Sigmoid colon (tissue), 4 donors: ENCODE measurements at regions not wholly inside any gene's neighbourhood (a gene's known extent, or its start where the extent isn't known, plus 50 kb on each side); places are given as distances from the start of the nearest gene placed in this dataset.

Experiments used
- CTCF ChIP-seq, 4 experiments: fragments of 450-650 bp in 3 of 4; fragments of 200-600 bp in 1 of 4; IDR thresholded peaks; one replicate each; pipeline ENCODE4 v1.5.1; 2016 to 2019; ENCODE audit warnings: antibody characterized with exemption in 4 of 4, mild to moderate bottlenecking in 3 of 4, moderate library complexity in 2 of 4
- EP300 ChIP-seq, 4 donors: sonication (generic); formaldehyde crosslinking; IDR thresholded peaks; one replicate each; pipeline ENCODE4 v1.6.1; 2017; ENCODE audit warnings: antibody characterized with exemption in 4 of 4
- POLR2A ChIP-seq, 2 donors: fragments of 450-650 bp; IDR thresholded peaks; one replicate each; pipeline ENCODE4 v1.6.1; 2016; ENCODE audit warnings: antibody characterized with exemption in 2 of 2, mild to moderate bottlenecking in 2 of 2, moderate library complexity in 2 of 2
- POLR2AphosphoS5 ChIP-seq, 4 donors: sonication (generic); formaldehyde crosslinking; IDR thresholded peaks; one replicate each; pipeline ENCODE4 v1.6.1; 2017; ENCODE audit warnings: antibody characterized with exemption in 4 of 4

GRCh38 chr2:47276061-47276460 lies 93.0 kb upstream of the EPCAM start:
- TF ChIP-seq CTCF (IDR thresholded peaks at IDR 0.05), result no peak
- no peak for TF ChIP-seq POLR2A (IDR thresholded peaks at IDR 0.05)
- no peak for TF ChIP-seq POLR2AphosphoS5 (IDR thresholded peaks at IDR 0.05)
- no peak for TF ChIP-seq EP300 (IDR thresholded peaks at IDR 0.05)
